GM13976 (cell line): ENCODE measurements at regions not wholly inside any gene's neighbourhood (a gene's known extent, or its start where the extent isn't known, plus 50 kb on each side); places are given as distances from the start of the nearest gene placed in this dataset.

Experiments used
- DNase-seq: peaks from one replicate; pipeline ENCODE4 v3.0.0; 2012; ENCODE audit warnings: low spot score
- CTCF ChIP-seq: IDR thresholded peaks from 2 replicates; pipeline ENCODE4 v1.5.1; 2012; ENCODE audit warnings: borderline replicate concordance, mild to moderate bottlenecking; ENCODE audit not compliant: insufficient read depth; ENCODE audit errors: extremely low read depth, missing control alignments, control extremely low read depth
- in situ Hi-C: fragments of 300-500 bp; cut with MboI; formaldehyde crosslinking; loops from one replicate; pipeline ENCODE4 v1.12.0; 2022; ENCODE audit warnings: low sequenced_read_pairs, mixed read lengths, inconsistent platforms; ENCODE audit not compliant: unreplicated experiment

- in situ Hi-C loops, result no loop called here
- TF ChIP-seq CTCF, result no peak
- peak; percentile 5 for DNase-seq
Measured at GRCh38 chr2:226489775-226490541, 309.7 kb downstream of the IRS1 start.

- in situ Hi-C loops, result no loop called here
- DNase-seq, result no peak
- no peak for TF ChIP-seq CTCF
Measured at GRCh38 chr2:226488034-226488433, 311.6 kb downstream of the IRS1 start.

DNA sequence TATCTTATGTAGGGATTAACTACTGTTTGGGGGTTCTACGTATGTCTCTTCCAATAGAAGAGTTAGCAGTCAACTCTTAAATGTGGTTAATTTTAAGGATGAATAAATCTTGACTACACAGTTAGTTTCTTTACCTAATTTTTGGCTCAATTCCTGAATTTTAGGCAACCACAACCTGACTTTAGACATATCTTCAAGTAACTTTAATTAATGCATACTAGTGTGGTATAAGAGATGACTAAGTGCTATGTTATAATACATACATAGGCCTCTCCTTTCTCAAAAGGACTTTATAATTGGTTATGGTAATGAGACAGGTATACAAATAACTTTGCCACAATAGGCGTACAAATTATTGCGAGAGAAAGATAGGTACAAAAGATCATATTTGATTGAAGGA lies 312.0 kb downstream of the IRS1 start:
- TF ChIP-seq CTCF, result no peak
- DNase-seq, result no peak
- in situ Hi-C loops, result no loop called here

- in situ Hi-C loops, result no loop called here
- DNase-seq, result no peak
- no peak for TF ChIP-seq CTCF
Measured at GRCh38 chr2:226483745-226484619, 315.6 kb downstream of the IRS1 start.

DNA sequence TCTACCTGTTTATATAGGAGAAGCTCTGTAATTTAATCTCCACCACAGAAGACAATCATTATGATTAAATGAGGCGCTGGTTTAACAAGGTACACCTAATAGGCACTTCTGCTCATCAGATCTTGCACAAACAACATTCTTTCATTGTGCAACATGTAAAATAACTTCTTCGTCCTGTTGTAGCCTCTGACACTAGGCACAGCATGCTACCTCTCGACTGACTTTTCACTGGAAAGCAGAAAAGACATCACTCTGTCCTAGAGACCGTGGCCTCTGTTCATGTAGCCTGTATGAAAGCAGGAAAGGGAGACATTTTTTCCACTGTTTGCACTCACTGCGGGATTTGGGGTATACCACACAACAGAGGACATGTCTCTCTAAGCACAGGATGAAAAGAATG lies 316.5 kb downstream of the IRS1 start:
- no peak for TF ChIP-seq CTCF
- in situ Hi-C loops, result no loop called here
- DNase-seq, result no peak

- no peak for DNase-seq
- in situ Hi-C loops, result no loop called here
- TF ChIP-seq CTCF, result no peak
Measured at GRCh38 chr2:226478109-226478809, 321.4 kb downstream of the IRS1 start.
